A549 (cell line): ENCODE measurements at regions not wholly inside any gene's neighbourhood (a gene's known extent, or its start where the extent isn't known, plus 50 kb on each side); places are given as distances from the start of the nearest gene placed in this dataset.

Experiments
- ATAC-seq, 2 experiments: fragments of 200-7000 bp in 1 of 2; fragments of >200 bp in 1 of 2; cut with Nextera tagmentation in 1 of 2; cut with Tn5 transposase in 1 of 2; 3 replicates each; pipeline versions ENCODE4 v1.8.0 to v1.9.1; 2018 to 2020; ENCODE audit warnings: mild to moderate bottlenecking in 1 of 2, moderate library complexity in 1 of 2
- CTCF ChIA-PET: fragments of 300-600 bp; sonication (Branson Sonifier 250); formaldehyde crosslinking; extraction: SDS; loops from one replicate; lab custom pipeline; 2021; ENCODE audit warnings: antibody characterized with exemption, inconsistent platforms; lab: Yijun Ruan, JAX
- POLR2A ChIA-PET: fragments of 350-600 bp; formaldehyde crosslinking; extraction: SDS; loops from one replicate; lab custom pipeline; 2021; ENCODE audit warnings: antibody characterized with exemption, inconsistent platforms; lab: Yijun Ruan, JAX
- DNase-seq, 2 experiments: peaks; one replicate each; pipeline versions ENCODE4 v3.0.0 to v3.0.0-alpha.2; 2011 to 2016; ENCODE audit warnings: low read depth in 1 of 2, low spot score in 1 of 2
- FAIRE-seq: peaks from 2 replicates; lab custom pipeline; 2011; peaks lifted over from hg19 to GRCh38; lab: Jason Lieb, UNC
- H3K27ac ChIP-seq, 2 experiments: fragments of >200 bp; sonication (Bioruptor Twin); formaldehyde crosslinking; 3 replicates each; pipeline ENCODE4 v1.5.1; 2016 to 2017
- H3K4me1 ChIP-seq: fragments of >200 bp; sonication (Bioruptor Twin); formaldehyde crosslinking; 3 replicates; pipeline ENCODE4 v1.6.1; 2016
- H3K4me2 ChIP-seq: fragments of >200 bp; sonication (Bioruptor Twin); formaldehyde crosslinking; 3 replicates; pipeline ENCODE4 v1.6.1; 2016
- H3K4me3 ChIP-seq: fragments of >200 bp; sonication (Bioruptor Twin); formaldehyde crosslinking; 3 replicates; pipeline ENCODE4 v1.5.1; 2016
- H3K9me3 ChIP-seq: fragments of >200 bp; sonication (Bioruptor Twin); formaldehyde crosslinking; 3 replicates; pipeline ENCODE4 v1.6.1; 2016
- CBX2 ChIP-seq: fragments of 200-600 bp; sonication (generic); IDR thresholded peaks from 2 replicates; pipeline ENCODE4 v1.6.1; 2016; ENCODE audit warnings: low read depth, mild to moderate bottlenecking, borderline replicate concordance
- CEBPB ChIP-seq, 2 experiments: fragments of >200 bp in 1 of 2; sonication (Bioruptor Twin) in 1 of 2; formaldehyde crosslinking in 1 of 2; IDR thresholded peaks; 2 replicates each; pipeline ENCODE4 v1.6.1; 2012 to 2016
- CHD2 ChIP-seq: fragments of 150-350 bp; IDR thresholded peaks from 2 replicates; pipeline ENCODE4 v1.6.1; 2014; ENCODE audit warnings: low read length; ENCODE audit not compliant: partially characterized antibody
- EHMT2 ChIP-seq: fragments of 200-600 bp; sonication (generic); IDR thresholded peaks from 2 replicates; pipeline ENCODE4 v1.6.1; 2016; ENCODE audit warnings: antibody characterized with exemption, low read depth, mild to moderate bottlenecking, moderate library complexity
- ESRRA ChIP-seq: fragments of 150-350 bp; IDR thresholded peaks from 2 replicates; pipeline ENCODE4 v1.6.1; 2014; ENCODE audit warnings: mild to moderate bottlenecking, low read length, borderline replicate concordance
- HDAC2 ChIP-seq: fragments of 200-600 bp; sonication (generic); IDR thresholded peaks from 2 replicates; pipeline ENCODE4 v1.6.1; 2016
- HOXB5 ChIP-seq: fragments of 250-450 bp; sonication (Bioruptor Pico); IDR thresholded peaks from 2 replicates; pipeline ENCODE4 v1.5.0; 2020; ENCODE audit warnings: mild to moderate bottlenecking, moderate library complexity
- JUN ChIP-seq, 2 experiments: fragments of >200 bp; sonication (Bioruptor Twin); formaldehyde crosslinking; IDR thresholded peaks; 2 replicates in 1 of 2; 3 replicates in 1 of 2; pipeline ENCODE4 v1.6.1; 2016 to 2017
- JUNB ChIP-seq: fragments of >200 bp; sonication (Bioruptor Twin); formaldehyde crosslinking; IDR thresholded peaks from 2 replicates; pipeline ENCODE4 v1.6.1; 2016
- MAZ ChIP-seq: fragments of 150-350 bp; IDR thresholded peaks from 2 replicates; pipeline ENCODE4 v1.6.1; 2014; ENCODE audit warnings: antibody characterized with exemption, low read depth, low read length, borderline replicate concordance
- PBX3 ChIP-seq: IDR thresholded peaks from 2 replicates; pipeline ENCODE4 v1.6.1; 2012
- PHF8 ChIP-seq: fragments of 200-600 bp; sonication (generic); IDR thresholded peaks from 2 replicates; pipeline ENCODE4 v1.6.1; 2016; ENCODE audit warnings: low read depth, mild to moderate bottlenecking, antibody characterized with exemption, moderate library complexity, borderline replicate concordance
- POLR2AphosphoS2 ChIP-seq: conservative IDR thresholded peaks from 2 replicates; pipeline ENCODE4 v1.6.1; 2012; ENCODE audit warnings: low read length, improper control_type of control experiment, inconsistent platforms
- RAD21 ChIP-seq, 2 experiments: fragments of >200 bp in 1 of 2; sonication (Bioruptor Twin) in 1 of 2; formaldehyde crosslinking in 1 of 2; IDR thresholded peaks in 1 of 2; conservative IDR thresholded peaks in 1 of 2; 2 replicates in 1 of 2; 3 replicates in 1 of 2; pipeline ENCODE4 v1.6.1; 2012 to 2018; ENCODE audit warnings: inconsistent platforms in 1 of 2
- RCOR1 ChIP-seq: fragments of 150-350 bp; IDR thresholded peaks from 2 replicates; pipeline ENCODE4 v1.6.1; 2014; ENCODE audit warnings: antibody characterized with exemption, low read length, low read depth
- RFX5 ChIP-seq: fragments of 450-650 bp; IDR thresholded peaks from 2 replicates; pipeline ENCODE4 v1.7.1; 2014; ENCODE audit warnings: antibody characterized with exemption, mild to moderate bottlenecking, moderate library complexity
- RNF2 ChIP-seq: fragments of 200-600 bp; sonication (generic); IDR thresholded peaks from 2 replicates; pipeline ENCODE4 v1.6.1; 2016; ENCODE audit warnings: low read depth, mild to moderate bottlenecking, antibody characterized with exemption, moderate library complexity, borderline replicate concordance
- SMC3 ChIP-seq: fragments of >200 bp; sonication (Bioruptor Twin); formaldehyde crosslinking; IDR thresholded peaks from 3 replicates; pipeline ENCODE4 v1.6.1; 2018; ENCODE audit warnings: inconsistent platforms
- SREBF2 ChIP-seq: fragments of 450-650 bp; IDR thresholded peaks from 2 replicates; pipeline ENCODE4 v1.6.1; 2014; ENCODE audit warnings: mild to moderate bottlenecking, moderate library complexity
- TP53 ChIP-seq: fragments of 250-450 bp; sonication (Bioruptor Pico); IDR thresholded peaks from 2 replicates; pipeline ENCODE4 v1.5.0; 2021; ENCODE audit warnings: mild to moderate bottlenecking, moderate library complexity
- ZC3H11A ChIP-seq: fragments of 450-650 bp; IDR thresholded peaks from 2 replicates; pipeline ENCODE4 v1.6.1; 2014; ENCODE audit warnings: antibody characterized with exemption, mild to moderate bottlenecking
- ZFP36 ChIP-seq: fragments of 450-650 bp; IDR thresholded peaks from 2 replicates; pipeline ENCODE4 v1.6.1; 2014; ENCODE audit warnings: borderline replicate concordance; ENCODE audit not compliant: partially characterized antibody
- ZNF302 ChIP-seq: fragments of 250-450 bp; sonication (Bioruptor Pico); IDR thresholded peaks from 2 replicates; pipeline ENCODE4 v1.9.0; 2021; ENCODE audit warnings: inconsistent platforms, mild to moderate bottlenecking, moderate library complexity
- WGBS: methylation state at CpG from one replicate; pipeline ENCODE4 v1.1.6; 2017; ENCODE audit errors: missing lambda C conversion rate; 5-methylcytosine and 5-hydroxymethylcytosine counted together
- TF ChIP-seq, protein P1 (sequence below): fragments of 200-600 bp; sonication (generic); IDR thresholded peaks from 2 replicates; pipeline ENCODE4 v1.6.1; 2016; ENCODE audit warnings: antibody characterized with exemption, mild to moderate bottlenecking, moderate library complexity
- TF ChIP-seq, protein P2 (sequence below): fragments of >200 bp; sonication (Bioruptor Twin); formaldehyde crosslinking; IDR thresholded peaks from 2 replicates; pipeline ENCODE4 v1.6.1; 2016

DNA sequence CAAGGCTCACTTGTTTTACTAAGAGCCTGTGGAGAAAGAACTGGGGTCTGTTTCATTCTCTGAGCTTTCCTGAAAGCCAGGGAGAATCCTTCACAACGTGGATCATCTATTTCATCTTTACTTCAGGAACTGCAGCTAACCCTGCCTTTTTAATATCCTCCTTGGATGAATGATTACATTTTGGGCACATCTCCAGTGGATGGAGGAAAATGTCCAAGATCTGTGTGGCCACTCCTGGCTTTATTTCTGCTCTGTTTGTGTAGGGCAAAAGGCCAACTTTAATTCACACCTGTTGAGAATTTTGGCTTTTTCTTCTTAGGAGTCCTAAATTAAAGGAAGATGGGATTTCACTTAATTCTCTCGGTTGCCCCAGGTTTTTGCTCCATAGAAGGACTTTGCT lies 69.5 kb upstream of the CACNA1E start:
- no peaks in the 10 kb centered on the region for H3K4me1 ChIP-seq
- ATAC-seq (no peak), FAIRE-seq (no peak), DNase-seq (no peak)
- TF ChIP-seq HOXB5 (no peak), RAD21 (conservative IDR thresholded peaks at IDR 0.05 in 1 of 2, IDR thresholded peaks at IDR 0.05 in 1 of 2) (no peak), EHMT2 (no peak), ZC3H11A (no peak), RCOR1 (no peak), RNF2 (no peak), TP53 (CRISPR knock-in tag) (no peak), HDAC2 (no peak), ESRRA (no peak), SREBF2 (no peak), CEBPB (IDR thresholded peaks at IDR 0.05) (no peak), JUN (IDR thresholded peaks at IDR 0.05) (no peak), CHD2 (no peak), CBX2 (no peak)
- TF ChIP-seq, protein P1, sequence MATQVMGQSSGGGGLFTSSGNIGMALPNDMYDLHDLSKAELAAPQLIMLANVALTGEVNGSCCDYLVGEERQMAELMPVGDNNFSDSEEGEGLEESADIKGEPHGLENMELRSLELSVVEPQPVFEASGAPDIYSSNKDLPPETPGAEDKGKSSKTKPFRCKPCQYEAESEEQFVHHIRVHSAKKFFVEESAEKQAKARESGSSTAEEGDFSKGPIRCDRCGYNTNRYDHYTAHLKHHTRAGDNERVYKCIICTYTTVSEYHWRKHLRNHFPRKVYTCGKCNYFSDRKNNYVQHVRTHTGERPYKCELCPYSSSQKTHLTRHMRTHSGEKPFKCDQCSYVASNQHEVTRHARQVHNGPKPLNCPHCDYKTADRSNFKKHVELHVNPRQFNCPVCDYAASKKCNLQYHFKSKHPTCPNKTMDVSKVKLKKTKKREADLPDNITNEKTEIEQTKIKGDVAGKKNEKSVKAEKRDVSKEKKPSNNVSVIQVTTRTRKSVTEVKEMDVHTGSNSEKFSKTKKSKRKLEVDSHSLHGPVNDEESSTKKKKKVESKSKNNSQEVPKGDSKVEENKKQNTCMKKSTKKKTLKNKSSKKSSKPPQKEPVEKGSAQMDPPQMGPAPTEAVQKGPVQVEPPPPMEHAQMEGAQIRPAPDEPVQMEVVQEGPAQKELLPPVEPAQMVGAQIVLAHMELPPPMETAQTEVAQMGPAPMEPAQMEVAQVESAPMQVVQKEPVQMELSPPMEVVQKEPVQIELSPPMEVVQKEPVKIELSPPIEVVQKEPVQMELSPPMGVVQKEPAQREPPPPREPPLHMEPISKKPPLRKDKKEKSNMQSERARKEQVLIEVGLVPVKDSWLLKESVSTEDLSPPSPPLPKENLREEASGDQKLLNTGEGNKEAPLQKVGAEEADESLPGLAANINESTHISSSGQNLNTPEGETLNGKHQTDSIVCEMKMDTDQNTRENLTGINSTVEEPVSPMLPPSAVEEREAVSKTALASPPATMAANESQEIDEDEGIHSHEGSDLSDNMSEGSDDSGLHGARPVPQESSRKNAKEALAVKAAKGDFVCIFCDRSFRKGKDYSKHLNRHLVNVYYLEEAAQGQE, result no peak
- 2% methylated on average over 2 of the region's 2 CpGs for WGBS
- ChIA-PET POLR2A (no interaction called here), CTCF (interaction anchor here (0.9 kb wide), 1 partner anchor 9 kb away, joined by 3 read pairs; no protein-coding TSS in a partner anchor)
- H3K4me3 ChIP-seq, result no peak overlapping the region
- H3K27ac ChIP-seq, result no peak overlapping the region
- H3K9me3 ChIP-seq, result no peaks in the 10 kb centered on the region
- no peak overlapping the region for H3K4me2 ChIP-seq

DNA sequence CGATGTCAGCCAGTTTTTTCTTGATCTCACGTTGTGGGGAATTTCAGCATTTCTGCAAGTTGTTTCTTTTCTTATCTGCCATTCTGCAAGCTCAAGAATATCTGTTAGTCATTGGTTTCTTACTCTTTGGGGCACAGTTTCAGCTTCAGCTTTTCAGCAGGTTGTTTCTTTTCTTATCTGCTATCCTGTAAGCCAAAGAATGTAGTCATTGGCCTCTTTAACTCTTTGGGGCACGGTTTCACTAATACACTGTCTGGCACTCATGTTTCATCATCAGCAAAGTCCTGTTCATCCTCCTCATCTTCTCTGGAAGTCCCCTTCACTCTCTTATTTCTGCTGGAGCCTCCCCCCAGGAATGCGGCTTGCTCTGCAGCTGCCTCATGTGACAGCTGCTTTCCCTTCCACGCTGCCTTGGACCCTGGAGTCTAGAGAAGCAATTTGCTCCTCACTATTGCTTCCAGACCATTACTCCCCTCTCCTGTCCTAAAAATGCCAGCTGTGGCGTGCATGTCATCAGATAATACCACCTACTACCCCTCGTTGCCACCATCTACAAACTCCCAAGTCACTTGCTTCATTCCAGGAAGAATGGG lies 67.0 kb upstream of the CACNA1E start:
- no peaks in the 10 kb centered on the region for H3K9me3 ChIP-seq
- no peak overlapping the region for H3K4me2 ChIP-seq
- ChIA-PET POLR2A (no interaction called here), CTCF (interaction anchor here (0.9 to 5.2 kb wide), 4 partner anchors 9 to 226 kb away, joined by 3 to 50 read pairs (median 6); no protein-coding TSS in a partner anchor)
- DNase-seq (no peak), FAIRE-seq (no peak), ATAC-seq (no peak)
- no peaks in the 10 kb centered on the region for H3K4me1 ChIP-seq
- TF ChIP-seq PHF8 (no peak), HOXB5 (no peak), CHD2 (no peak), EHMT2 (no peak), POLR2AphosphoS2 (no peak), RFX5 (no peak), JUNB (no peak), ZFP36 (no peak), ZNF302 (no peak), SREBF2 (no peak), SMC3 (no peak), MAZ (no peak), PBX3 (no peak)
- TF ChIP-seq, protein P2, sequence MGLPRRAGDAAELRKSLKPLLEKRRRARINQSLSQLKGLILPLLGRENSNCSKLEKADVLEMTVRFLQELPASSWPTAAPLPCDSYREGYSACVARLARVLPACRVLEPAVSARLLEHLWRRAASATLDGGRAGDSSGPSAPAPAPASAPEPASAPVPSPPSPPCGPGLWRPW, result no peak
- WGBS, result 12% methylated on average over 7 of the region's 7 CpGs
- no peak overlapping the region for H3K4me3 ChIP-seq
- H3K27ac ChIP-seq, result no peak overlapping the region
